Panc1 (cell line): ENCODE measurements at regions not wholly inside any gene's neighbourhood (a gene's known extent, or its start where the extent isn't known, plus 50 kb on each side); places are given as distances from the start of the nearest gene placed in this dataset.

Source experiments
- ATAC-seq: fragments of 200-7000 bp; cut with Tn5 transposase; 2 replicates; pipeline ENCODE4 v1.9.1; 2020; ENCODE audit warnings: mild to moderate bottlenecking, moderate library complexity
- BruUV-seq: library from RNA; stranded (reverse); fragments of 400-500 nt; replicated peaks from 2 replicates; lab custom pipeline; 2021; lab: Mats Ljungman, UMichigan
- CTCF ChIA-PET: fragments of 300-600 bp; sonication (Branson Sonifier 250); formaldehyde crosslinking; loops from one replicate; lab custom pipeline; 2022; ENCODE audit warnings: antibody characterized with exemption; lab: Charles Lee
- POLR2A ChIA-PET: fragments of 300-600 bp; sonication (Branson Sonifier 250); formaldehyde crosslinking; loops from one replicate; lab custom pipeline; 2022; ENCODE audit warnings: antibody characterized with exemption; lab: Charles Lee
- DNase-seq: peaks from one replicate; pipeline ENCODE4 v3.0.0-alpha.2; 2010; ENCODE audit warnings: low read depth, low spot score
- H3K27ac ChIP-seq: 2 replicates; pipeline ENCODE4 v1.5.1; 2011; ENCODE audit warnings: mild to moderate bottlenecking, low read length, inconsistent platforms
- H3K27me3 ChIP-seq: fragments of 200-500 bp; sonication (Bioruptor generic); 2 replicates; pipeline ENCODE4 v1.6.0; 2014; ENCODE audit warnings: low read length, inconsistent platforms; ENCODE audit not compliant: control insufficient read depth, insufficient read depth
- H3K36me3 ChIP-seq: fragments of 200-500 bp; sonication (Bioruptor generic); 2 replicates; pipeline ENCODE4 v1.5.1; 2014; ENCODE audit warnings: inconsistent platforms, mild to moderate bottlenecking, low read length, moderate library complexity; ENCODE audit not compliant: control insufficient read depth, insufficient read depth
- H3K4me1 ChIP-seq: 2 replicates; pipeline ENCODE4 v1.5.1; 2011; ENCODE audit warnings: inconsistent platforms, mild to moderate bottlenecking, low read length, moderate library complexity; ENCODE audit not compliant: control insufficient read depth, insufficient read depth
- H3K4me3 ChIP-seq, 2 experiments: 2 replicates each; pipeline ENCODE4 v1.5.1; 2011 to 2012; ENCODE audit warnings: low read depth in 2 of 2, low read length in 2 of 2, mild to moderate bottlenecking in 2 of 2, inconsistent platforms in 1 of 2, moderate library complexity in 1 of 2
- H3K9me3 ChIP-seq: fragments of 200-500 bp; sonication (Bioruptor generic); 2 replicates; pipeline ENCODE4 v1.5.1; 2014; ENCODE audit warnings: low read depth, mild to moderate bottlenecking, inconsistent platforms, low read length, moderate library complexity; ENCODE audit not compliant: control insufficient read depth, insufficient read depth
- POLR2AphosphoS5 ChIP-seq: IDR thresholded peaks from 2 replicates; pipeline ENCODE4 v1.6.1; 2012; ENCODE audit warnings: mild to moderate bottlenecking, low read depth, low read length, moderate library complexity
- SIN3A ChIP-seq: IDR thresholded peaks from 2 replicates; pipeline ENCODE4 v1.6.1; 2012; ENCODE audit warnings: low read depth, mild to moderate bottlenecking, low read length, moderate library complexity, borderline replicate concordance; ENCODE audit not compliant: insufficient read depth
- TCF7L2 ChIP-seq: IDR thresholded peaks from 2 replicates; pipeline ENCODE4 v1.6.1; 2011; ENCODE audit warnings: mild to moderate bottlenecking, low read depth, low read length, inconsistent platforms
- in situ Hi-C: cut with HindIII; loops from 2 replicates; pipeline ENCODE4 v1.10.0; 2016; ENCODE audit warnings: low sequenced_read_pairs, low pct_unique_long_range_greater_than_20kb
- intact Hi-C: fragments of 100-400 bp; cut with micrococcal nuclease; formaldehyde crosslinking; loops from one replicate; pipeline ENCODE4 v1.10.0; 2022; ENCODE audit not compliant: unreplicated experiment
- TF ChIP-seq, protein P1 (sequence below): fragments of 450-650 bp; IDR thresholded peaks from 2 replicates; pipeline ENCODE4 v1.5.1; 2017; ENCODE audit warnings: mild to moderate bottlenecking
- TF ChIP-seq, protein P2 (sequence below), 2 experiments: IDR thresholded peaks; 2 replicates each; pipeline ENCODE4 v1.6.1; 2011 to 2012; ENCODE audit warnings: low read depth in 2 of 2, control low read depth in 1 of 2, low read length in 1 of 2, mild to moderate bottlenecking in 1 of 2, moderate library complexity in 1 of 2; ENCODE audit not compliant: insufficient read depth in 1 of 2

DNA sequence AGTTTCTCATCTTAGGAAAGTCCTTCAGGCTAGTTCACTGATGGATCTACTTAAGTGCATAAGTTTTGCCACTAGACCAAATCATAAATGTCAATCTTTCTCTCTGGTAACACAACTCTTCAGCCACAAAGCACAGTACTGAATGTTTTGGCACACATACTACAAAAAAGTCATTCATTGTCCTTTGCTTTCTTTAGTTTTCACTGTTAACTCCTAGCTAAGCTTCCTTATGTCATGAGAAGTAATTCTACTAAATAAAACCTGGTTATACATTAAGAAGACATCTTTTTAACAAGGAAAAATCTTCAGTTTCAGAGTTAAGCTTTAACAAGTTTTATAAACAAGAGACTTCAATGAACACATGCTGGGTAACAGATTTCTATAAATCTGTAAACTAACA, 379.2 kb upstream of the NFIA start:
- in situ Hi-C loops (no loop called here), intact Hi-C loops (no loop called here)
- no peaks in the 10 kb centered on the region for H3K27me3 ChIP-seq
- ChIA-PET CTCF (no interaction called here), POLR2A (no interaction called here)
- DNase-seq (no peak), ATAC-seq (no peak)
- no TSS peak for BruUV-seq
- no peak overlapping the region for H3K4me3 ChIP-seq
- TF ChIP-seq, protein P1, sequence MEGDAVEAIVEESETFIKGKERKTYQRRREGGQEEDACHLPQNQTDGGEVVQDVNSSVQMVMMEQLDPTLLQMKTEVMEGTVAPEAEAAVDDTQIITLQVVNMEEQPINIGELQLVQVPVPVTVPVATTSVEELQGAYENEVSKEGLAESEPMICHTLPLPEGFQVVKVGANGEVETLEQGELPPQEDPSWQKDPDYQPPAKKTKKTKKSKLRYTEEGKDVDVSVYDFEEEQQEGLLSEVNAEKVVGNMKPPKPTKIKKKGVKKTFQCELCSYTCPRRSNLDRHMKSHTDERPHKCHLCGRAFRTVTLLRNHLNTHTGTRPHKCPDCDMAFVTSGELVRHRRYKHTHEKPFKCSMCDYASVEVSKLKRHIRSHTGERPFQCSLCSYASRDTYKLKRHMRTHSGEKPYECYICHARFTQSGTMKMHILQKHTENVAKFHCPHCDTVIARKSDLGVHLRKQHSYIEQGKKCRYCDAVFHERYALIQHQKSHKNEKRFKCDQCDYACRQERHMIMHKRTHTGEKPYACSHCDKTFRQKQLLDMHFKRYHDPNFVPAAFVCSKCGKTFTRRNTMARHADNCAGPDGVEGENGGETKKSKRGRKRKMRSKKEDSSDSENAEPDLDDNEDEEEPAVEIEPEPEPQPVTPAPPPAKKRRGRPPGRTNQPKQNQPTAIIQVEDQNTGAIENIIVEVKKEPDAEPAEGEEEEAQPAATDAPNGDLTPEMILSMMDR: no peak
- TF ChIP-seq, protein P2, sequence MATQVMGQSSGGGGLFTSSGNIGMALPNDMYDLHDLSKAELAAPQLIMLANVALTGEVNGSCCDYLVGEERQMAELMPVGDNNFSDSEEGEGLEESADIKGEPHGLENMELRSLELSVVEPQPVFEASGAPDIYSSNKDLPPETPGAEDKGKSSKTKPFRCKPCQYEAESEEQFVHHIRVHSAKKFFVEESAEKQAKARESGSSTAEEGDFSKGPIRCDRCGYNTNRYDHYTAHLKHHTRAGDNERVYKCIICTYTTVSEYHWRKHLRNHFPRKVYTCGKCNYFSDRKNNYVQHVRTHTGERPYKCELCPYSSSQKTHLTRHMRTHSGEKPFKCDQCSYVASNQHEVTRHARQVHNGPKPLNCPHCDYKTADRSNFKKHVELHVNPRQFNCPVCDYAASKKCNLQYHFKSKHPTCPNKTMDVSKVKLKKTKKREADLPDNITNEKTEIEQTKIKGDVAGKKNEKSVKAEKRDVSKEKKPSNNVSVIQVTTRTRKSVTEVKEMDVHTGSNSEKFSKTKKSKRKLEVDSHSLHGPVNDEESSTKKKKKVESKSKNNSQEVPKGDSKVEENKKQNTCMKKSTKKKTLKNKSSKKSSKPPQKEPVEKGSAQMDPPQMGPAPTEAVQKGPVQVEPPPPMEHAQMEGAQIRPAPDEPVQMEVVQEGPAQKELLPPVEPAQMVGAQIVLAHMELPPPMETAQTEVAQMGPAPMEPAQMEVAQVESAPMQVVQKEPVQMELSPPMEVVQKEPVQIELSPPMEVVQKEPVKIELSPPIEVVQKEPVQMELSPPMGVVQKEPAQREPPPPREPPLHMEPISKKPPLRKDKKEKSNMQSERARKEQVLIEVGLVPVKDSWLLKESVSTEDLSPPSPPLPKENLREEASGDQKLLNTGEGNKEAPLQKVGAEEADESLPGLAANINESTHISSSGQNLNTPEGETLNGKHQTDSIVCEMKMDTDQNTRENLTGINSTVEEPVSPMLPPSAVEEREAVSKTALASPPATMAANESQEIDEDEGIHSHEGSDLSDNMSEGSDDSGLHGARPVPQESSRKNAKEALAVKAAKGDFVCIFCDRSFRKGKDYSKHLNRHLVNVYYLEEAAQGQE (IDR thresholded peaks at IDR 0.05; ENCODE audit: insufficient read depth in 1 of 2, low read depth in 2 of 2, low read length in 1 of 2): no peak
- TF ChIP-seq TCF7L2: no peak
- TF ChIP-seq SIN3A: no peak
- TF ChIP-seq POLR2AphosphoS5: no peak
- H3K4me1 ChIP-seq: no peaks in the 10 kb centered on the region
- no peaks in the 10 kb centered on the region for H3K9me3 ChIP-seq
- no peaks in the 10 kb centered on the region for H3K36me3 ChIP-seq
- H3K27ac ChIP-seq: no peak overlapping the region

DNA sequence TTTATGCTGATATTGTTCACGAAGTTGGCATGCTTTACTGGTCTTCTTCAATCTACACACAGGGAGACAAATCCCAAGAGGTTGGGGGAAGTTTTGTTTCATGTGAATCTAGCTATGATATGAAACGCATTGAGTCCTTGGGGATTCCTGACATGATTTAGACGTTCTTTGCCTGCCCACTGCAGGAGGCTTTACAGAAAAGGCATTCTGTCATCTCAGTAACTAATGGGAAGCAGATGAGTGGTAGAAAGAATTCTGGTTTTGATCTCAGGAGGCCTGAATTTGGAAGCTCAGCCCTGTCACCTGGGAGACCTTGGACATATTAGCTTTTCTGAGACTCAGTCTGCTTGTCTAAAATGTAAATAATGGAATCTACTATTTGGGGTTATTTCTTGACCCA, 383.0 kb upstream of the NFIA start:
- no peak for DNase-seq
- intact Hi-C loops (no loop called here), in situ Hi-C loops (no loop called here)
- no peaks in the 10 kb centered on the region for H3K4me1 ChIP-seq
- BruUV-seq: no TSS peak
- H3K4me3 ChIP-seq: no peak overlapping the region
- CTCF ChIA-PET: no interaction called here
- no peak overlapping the region for H3K27ac ChIP-seq
- TF ChIP-seq, protein P1: no peak
- TF ChIP-seq POLR2AphosphoS5 (no peak), SIN3A (no peak), TCF7L2 (no peak)
- TF ChIP-seq, protein P2 (IDR thresholded peaks at IDR 0.05; ENCODE audit: insufficient read depth in 1 of 2, low read depth in 2 of 2, low read length in 1 of 2): no peak
- ATAC-seq: no peak
- H3K9me3 ChIP-seq: no peaks in the 10 kb centered on the region
- POLR2A ChIA-PET: no interaction called here
- no peaks in the 10 kb centered on the region for H3K36me3 ChIP-seq
- H3K27me3 ChIP-seq: no peaks in the 10 kb centered on the region
